ENCODE measurements at regions not wholly inside any gene's neighbourhood (a gene's known extent, or its start where the extent isn't known, plus 50 kb on each side); places are given as distances from the start of the nearest gene placed in this dataset.
"Not testable (repeated sequence)": the region's sequence is repeated elsewhere in the genome, so short reads cannot be mapped to it uniquely, and the experiment has no call there.

GRCh38 chr15:92796161-92796611, 103.9 kb upstream of the CHD2 start:
- Histone ChIP-seq H3K36me3 (no peaks in the 10 kb centered on the region), H3K27ac (no peak overlapping the region), H3K27me3 (no peaks in the 10 kb centered on the region), H3K4me1 (peaks cover 0 to 7% (median 3%) of the 10 kb centered on the region in 4 donors), H3K4me3 (no peak overlapping the region), H3K9me3 (no peaks in the 10 kb centered on the region)
- 84% methylated on average over 1 of the region's 1 CpG for WGBS, 2 donors
- no peak for DNase-seq
- intact Hi-C loops (cut with DNase I), result loop anchor here (2.0 to 10.0 kb wide), 3 partner anchors 233 to 1529 kb away; no protein-coding TSS in a partner anchor
- TF ChIP-seq, protein P1, sequence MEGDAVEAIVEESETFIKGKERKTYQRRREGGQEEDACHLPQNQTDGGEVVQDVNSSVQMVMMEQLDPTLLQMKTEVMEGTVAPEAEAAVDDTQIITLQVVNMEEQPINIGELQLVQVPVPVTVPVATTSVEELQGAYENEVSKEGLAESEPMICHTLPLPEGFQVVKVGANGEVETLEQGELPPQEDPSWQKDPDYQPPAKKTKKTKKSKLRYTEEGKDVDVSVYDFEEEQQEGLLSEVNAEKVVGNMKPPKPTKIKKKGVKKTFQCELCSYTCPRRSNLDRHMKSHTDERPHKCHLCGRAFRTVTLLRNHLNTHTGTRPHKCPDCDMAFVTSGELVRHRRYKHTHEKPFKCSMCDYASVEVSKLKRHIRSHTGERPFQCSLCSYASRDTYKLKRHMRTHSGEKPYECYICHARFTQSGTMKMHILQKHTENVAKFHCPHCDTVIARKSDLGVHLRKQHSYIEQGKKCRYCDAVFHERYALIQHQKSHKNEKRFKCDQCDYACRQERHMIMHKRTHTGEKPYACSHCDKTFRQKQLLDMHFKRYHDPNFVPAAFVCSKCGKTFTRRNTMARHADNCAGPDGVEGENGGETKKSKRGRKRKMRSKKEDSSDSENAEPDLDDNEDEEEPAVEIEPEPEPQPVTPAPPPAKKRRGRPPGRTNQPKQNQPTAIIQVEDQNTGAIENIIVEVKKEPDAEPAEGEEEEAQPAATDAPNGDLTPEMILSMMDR (IDR thresholded peaks at IDR 0.05), result no peak
- TF ChIP-seq POLR2AphosphoS5 (IDR thresholded peaks at IDR 0.05), result no peak
- TF ChIP-seq EP300 (IDR thresholded peaks at IDR 0.05), result no peak
- TF ChIP-seq POLR2A (IDR thresholded peaks at IDR 0.05), result no peak

DNA sequence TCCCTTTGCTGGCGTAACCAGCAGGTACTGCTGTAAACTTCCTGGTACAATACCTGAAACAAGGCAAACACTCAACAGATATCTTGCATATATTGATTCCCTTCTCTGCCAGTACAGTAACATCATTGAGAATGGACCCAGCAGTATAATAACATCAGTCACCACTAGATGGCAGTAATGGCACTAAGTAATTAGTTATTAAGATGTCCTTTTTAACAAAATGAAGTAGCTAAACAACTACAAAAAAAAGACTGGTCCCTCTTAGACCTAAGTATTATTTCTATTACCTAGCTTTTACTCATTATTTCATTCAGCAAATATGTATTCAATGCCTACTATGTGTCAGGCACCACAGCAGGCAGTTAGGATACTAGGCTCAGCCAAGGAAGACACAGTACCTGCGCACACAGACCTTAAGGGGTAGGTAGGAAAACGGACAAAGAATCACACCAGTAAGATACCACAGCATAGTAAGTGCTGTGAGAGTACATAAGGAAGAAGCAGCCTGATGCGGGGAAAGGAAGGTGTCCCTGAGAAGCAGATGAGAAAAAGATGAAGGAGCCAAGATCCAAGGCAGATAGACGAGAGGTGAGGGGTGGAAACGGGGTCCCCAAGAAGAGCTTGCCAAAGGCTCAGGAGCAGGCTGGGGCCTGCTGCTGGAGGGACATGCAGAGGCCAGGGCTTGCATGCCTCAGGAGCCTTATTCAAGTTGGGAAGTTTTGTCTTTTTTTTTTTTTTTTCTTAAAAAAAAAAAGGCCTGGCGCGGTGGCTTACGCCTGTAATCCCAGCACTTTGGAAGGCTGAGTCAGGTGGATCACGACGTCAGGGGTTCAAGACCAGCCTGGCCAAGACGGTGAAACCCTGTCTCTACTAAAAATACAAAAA, 102.7 kb upstream of the CHD2 start:
- intact Hi-C loops (cut with DNase I), result loop anchor here (2.0 to 10.0 kb wide), 3 partner anchors 231 to 1527 kb away; no protein-coding TSS in a partner anchor
- TF ChIP-seq, protein P1 (IDR thresholded peaks at IDR 0.05), result peak; percentile 60 to 86 (median 80)
- no peak for TF ChIP-seq POLR2AphosphoS5 (IDR thresholded peaks at IDR 0.05)
- TF ChIP-seq EP300 (IDR thresholded peaks at IDR 0.05), result no peak
- no peak for DNase-seq
- Histone ChIP-seq H3K27me3 (no peaks in the 10 kb centered on the region), H3K4me3 (no peak overlapping the region), H3K4me1 (peaks cover 0 to 19% (median 12%) of the 10 kb centered on the region in 4 donors), H3K27ac (peak overlapping the region; percentile 50 to 62 (median 56)), H3K36me3 (no peaks in the 10 kb centered on the region), H3K9me3 (no peaks in the 10 kb centered on the region)
- WGBS, 2 donors, result 67 to 77% methylated on average over 12 of the region's 12 CpGs

DNA sequence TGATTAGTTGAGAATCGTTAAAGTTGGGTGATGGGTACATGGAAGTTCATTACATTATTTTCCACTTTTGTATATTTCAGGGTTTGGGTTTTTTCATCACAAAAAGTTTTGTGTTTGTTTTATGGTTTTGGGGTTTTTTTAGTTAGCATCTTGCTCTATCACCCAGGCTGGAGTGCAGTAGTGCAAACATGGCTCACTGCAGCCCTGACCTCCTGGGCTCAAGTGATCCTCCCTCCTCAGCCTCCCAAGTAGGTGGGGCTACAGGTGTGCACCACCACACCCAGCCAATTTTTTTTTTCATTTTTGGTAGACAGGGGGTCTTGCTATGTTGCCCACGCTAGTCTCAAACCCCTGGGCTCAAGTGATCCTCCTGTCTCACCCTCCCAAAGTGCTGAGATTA, 100.1 kb upstream of the CHD2 start:
- no peak for DNase-seq
- TF ChIP-seq POLR2AphosphoS5 (IDR thresholded peaks at IDR 0.05), result no peak
- no peak for TF ChIP-seq EP300 (IDR thresholded peaks at IDR 0.05)
- no peak for TF ChIP-seq POLR2A (IDR thresholded peaks at IDR 0.05)
- TF ChIP-seq, protein P1 (IDR thresholded peaks at IDR 0.05), result no peak
- Histone ChIP-seq H3K27ac (no peak overlapping the region), H3K27me3 (no peaks in the 10 kb centered on the region), H3K4me3 (no peak overlapping the region), H3K36me3 (no peaks in the 10 kb centered on the region), H3K4me1 (peaks cover 0 to 41% (median 33%) of the 10 kb centered on the region in 4 donors), H3K9me3 (no peaks in the 10 kb centered on the region)
- WGBS, 2 donors, result 95 to 96% methylated on average over 2 of the region's 2 CpGs
- intact Hi-C loops (cut with DNase I), result no loop called here

DNA sequence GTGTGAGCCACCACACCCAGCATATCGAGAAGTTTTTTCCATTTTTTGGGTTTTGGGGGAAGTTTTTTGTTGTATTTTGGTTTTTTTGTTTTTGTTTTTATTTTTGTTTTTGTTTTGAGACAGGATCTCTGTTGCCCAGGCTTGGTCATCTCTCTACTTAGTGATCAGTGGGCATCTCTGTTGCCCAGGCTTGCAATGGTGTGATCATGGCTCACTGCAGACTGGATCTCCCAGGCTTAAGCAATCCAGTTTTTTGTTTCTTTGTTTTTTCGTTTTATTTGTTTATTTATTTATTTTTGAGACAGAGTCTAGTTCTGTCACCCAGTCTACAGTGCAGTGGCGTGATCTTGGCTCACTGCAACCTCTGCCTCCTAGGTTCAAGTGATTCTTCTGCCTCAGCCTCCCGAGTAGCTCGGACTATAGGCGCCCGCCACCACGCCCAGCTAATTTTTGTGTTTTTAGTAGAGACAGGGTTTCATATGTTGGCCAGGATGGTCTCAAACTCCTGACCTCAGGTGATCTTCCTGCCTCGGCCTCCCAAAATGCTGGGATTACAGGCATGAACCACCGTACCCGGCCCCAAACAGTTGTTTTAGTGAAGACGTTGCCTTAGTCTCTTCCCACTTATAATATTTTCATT, 99.6 kb upstream of the CHD2 start:
- DNase-seq; H3K36me3 ChIP-seq; H3K27ac ChIP-seq; intact Hi-C loops (cut with DNase I); H3K4me3 ChIP-seq; H3K27me3 ChIP-seq; H3K9me3 ChIP-seq: not testable (repeated sequence)
- peaks cover 0 to 41% (median 34%) of the 10 kb centered on the region in 4 donors for H3K4me1 ChIP-seq
- WGBS, 2 donors, result 94 to 95% methylated on average over 12 of the region's 12 CpGs

GRCh38 chr15:92801056-92801773, 98.9 kb upstream of the CHD2 start:
- H3K9me3 ChIP-seq; intact Hi-C loops (cut with DNase I); H3K27me3 ChIP-seq; H3K36me3 ChIP-seq; DNase-seq; H3K4me3 ChIP-seq: not testable (repeated sequence)
- 64 to 90% methylated on average over 13 of the region's 13 CpGs for WGBS, 2 donors
- peaks cover 0 to 41% (median 34%) of the 10 kb centered on the region in 4 donors for H3K4me1 ChIP-seq
- peak overlapping the region; percentile 21 to 98 (median 67) for H3K27ac ChIP-seq
